NB4 (cell line): ENCODE measurements at regions not wholly inside any gene's neighbourhood (a gene's known extent, or its start where the extent isn't known, plus 50 kb on each side); places are given as distances from the start of the nearest gene placed in this dataset.

ENCODE experiments used
- DNase-seq: peaks from one replicate; pipeline ENCODE4 v3.0.0; 2010; ENCODE audit warnings: low read depth
- H3K4me3 ChIP-seq: one replicate; pipeline ENCODE4 v1.5.1; 2011; ENCODE audit warnings: mild to moderate bottlenecking, low read depth, low read length, moderate library complexity
- MYC ChIP-seq: IDR thresholded peaks from 2 replicates; pipeline ENCODE4 v1.6.1; 2011; ENCODE audit warnings: low read depth, low read length
- POLR2A ChIP-seq: IDR thresholded peaks from 2 replicates; pipeline ENCODE4 v1.6.1; 2011; ENCODE audit warnings: mild to moderate bottlenecking; ENCODE audit not compliant: insufficient read length; ENCODE audit errors: extremely low read depth
- TF ChIP-seq, protein P1 (sequence below): IDR thresholded peaks from 2 replicates; pipeline ENCODE4 v1.6.1; 2011; ENCODE audit warnings: low read depth, low read length
- TF ChIP-seq, protein P2 (sequence below): IDR thresholded peaks from one replicate; pipeline ENCODE4 v1.5.1; 2012; ENCODE audit warnings: low read depth, low read length

DNA sequence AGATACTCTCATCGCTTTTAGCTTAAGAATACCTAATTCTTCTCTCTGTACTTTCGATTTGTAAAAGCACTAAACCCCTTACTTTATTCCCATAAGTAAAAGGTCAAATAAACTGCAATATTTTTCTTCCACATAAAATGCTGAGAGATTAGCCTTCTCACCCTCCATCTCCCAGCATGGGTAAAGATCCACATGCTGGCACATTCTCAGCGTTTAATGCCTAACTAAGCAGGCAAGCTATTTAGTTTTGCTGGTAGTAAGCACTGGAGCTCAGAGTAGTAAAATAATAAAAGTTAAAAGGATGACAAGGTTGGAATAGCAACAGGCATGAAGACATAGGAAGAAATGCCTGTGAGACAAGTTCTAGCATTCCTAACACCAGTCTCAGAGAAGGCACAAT lies 65.9 kb upstream of the NEBL start:
- TF ChIP-seq MYC (no peak), POLR2A (no peak)
- TF ChIP-seq, protein P1, sequence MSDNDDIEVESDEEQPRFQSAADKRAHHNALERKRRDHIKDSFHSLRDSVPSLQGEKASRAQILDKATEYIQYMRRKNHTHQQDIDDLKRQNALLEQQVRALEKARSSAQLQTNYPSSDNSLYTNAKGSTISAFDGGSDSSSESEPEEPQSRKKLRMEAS, result no peak
- TF ChIP-seq, protein P2, sequence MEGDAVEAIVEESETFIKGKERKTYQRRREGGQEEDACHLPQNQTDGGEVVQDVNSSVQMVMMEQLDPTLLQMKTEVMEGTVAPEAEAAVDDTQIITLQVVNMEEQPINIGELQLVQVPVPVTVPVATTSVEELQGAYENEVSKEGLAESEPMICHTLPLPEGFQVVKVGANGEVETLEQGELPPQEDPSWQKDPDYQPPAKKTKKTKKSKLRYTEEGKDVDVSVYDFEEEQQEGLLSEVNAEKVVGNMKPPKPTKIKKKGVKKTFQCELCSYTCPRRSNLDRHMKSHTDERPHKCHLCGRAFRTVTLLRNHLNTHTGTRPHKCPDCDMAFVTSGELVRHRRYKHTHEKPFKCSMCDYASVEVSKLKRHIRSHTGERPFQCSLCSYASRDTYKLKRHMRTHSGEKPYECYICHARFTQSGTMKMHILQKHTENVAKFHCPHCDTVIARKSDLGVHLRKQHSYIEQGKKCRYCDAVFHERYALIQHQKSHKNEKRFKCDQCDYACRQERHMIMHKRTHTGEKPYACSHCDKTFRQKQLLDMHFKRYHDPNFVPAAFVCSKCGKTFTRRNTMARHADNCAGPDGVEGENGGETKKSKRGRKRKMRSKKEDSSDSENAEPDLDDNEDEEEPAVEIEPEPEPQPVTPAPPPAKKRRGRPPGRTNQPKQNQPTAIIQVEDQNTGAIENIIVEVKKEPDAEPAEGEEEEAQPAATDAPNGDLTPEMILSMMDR, result no peak

DNA sequence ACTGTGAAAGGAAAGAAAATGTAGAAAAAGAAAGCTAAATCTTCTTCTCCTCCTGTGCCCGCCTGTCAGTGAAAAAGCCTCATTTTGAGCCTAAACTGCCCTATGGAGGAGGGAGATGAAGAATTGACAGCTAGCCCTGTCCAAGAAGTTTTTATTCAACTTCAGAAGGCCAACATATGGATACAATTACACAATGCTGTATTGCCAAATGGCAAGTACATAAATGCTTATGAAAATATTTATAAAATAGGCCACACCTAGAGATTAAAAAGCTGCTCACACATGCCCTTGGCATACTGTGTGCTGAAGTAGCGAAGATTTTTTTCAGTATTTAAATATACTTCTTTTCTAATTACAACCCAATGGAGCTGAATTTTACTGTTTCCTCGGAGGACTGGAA lies 65.1 kb upstream of the NEBL start:
- H3K4me3 ChIP-seq, result no peak overlapping the region
- DNase-seq, result no peak
- TF ChIP-seq, protein P2, result no peak
- no peak for TF ChIP-seq POLR2A

More for the DNA sequence above, 65.9 kb upstream of the NEBL start:
- no peak for DNase-seq
- no peak overlapping the region for H3K4me3 ChIP-seq

DNA sequence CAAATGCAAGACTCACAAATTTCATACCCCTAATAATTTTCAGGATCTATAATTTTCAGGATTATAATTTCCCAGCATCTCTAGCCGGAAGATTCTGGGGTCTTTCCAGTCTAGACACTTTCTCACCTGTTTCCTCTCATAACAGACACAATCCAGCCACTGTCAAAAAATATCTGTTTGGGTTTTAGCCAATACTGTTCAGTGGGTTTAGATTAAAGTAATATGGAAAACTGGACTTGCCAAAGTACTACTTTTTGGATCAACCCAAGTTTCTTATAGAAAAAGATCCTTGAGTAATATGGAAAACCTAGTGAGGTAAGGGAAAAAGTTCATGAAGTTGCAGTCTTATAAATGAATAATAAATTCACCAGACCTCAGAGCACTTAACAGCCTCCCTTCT lies 62.1 kb upstream of the NEBL start:
- TF ChIP-seq, protein P1, result no peak
- no peak for TF ChIP-seq MYC
- TF ChIP-seq, protein P2, result no peak
- no peak for TF ChIP-seq POLR2A
- H3K4me3 ChIP-seq, result no peak overlapping the region
- DNase-seq, result no peak

DNA sequence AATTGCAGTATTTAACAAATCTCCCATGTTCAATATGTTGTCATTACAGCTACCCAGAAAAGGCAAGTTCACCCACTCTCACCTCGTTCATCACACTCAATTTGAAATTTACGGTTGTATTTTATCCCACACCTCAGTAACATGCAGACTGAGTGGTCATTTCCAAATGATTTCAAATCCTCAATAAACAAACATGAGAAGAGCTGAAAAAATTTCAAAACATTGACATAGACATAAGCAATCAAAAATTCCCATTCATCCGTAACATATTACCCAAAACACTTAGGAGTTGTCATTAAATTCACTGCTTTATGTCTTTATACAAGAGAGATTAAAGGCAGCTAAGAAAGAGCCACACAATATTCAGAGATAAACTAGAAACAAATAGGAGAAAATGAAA lies 61.7 kb upstream of the NEBL start:
- H3K4me3 ChIP-seq, result no peak overlapping the region
- TF ChIP-seq, protein P2, result no peak
- TF ChIP-seq, protein P1, result no peak
- TF ChIP-seq POLR2A, result no peak
- no peak for TF ChIP-seq MYC
- no peak for DNase-seq

DNA sequence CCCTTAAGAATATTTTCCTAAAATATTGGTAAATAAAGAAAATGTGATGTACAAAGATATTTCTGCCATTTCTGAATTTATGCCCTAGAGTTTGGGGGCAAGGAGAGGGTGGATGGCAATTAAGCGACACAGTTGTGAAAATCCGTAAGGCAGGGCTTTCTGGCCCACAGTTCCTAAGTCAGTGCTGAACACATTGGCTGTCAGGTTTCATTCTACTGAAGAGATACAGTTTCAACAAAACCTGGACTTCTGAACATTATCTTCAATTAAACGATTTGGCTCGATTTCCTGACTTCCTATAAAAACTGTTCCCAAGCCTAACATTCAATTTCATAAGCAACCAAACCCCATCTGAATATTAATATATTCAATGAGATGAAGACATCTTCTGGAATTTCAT lies 61.1 kb upstream of the NEBL start:
- H3K4me3 ChIP-seq, result no peak overlapping the region
- DNase-seq, result no peak
- TF ChIP-seq MYC, result no peak
- no peak for TF ChIP-seq POLR2A
- TF ChIP-seq, protein P2, result no peak
- TF ChIP-seq, protein P1, result no peak

DNA sequence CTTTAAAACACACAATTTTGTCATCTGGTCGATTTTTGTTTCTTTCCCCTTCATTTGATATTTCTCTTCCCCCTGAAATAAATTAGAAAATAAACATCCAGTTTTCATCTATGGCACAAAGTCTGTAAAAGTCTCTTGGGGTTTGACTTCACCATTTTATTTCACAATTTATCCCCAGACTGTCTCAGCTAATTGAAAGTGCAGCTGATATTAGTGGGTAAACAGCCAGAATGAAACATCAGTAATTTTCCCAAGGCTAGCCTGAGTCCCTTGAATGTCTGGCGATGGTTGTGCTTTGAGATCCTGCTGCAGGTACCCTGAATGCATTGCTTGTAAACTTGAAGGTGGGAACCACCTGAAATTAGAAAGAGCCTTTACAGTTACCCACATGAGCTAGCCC lies 60.6 kb upstream of the NEBL start:
- no peak for DNase-seq
- no peak for TF ChIP-seq MYC
- no peak for TF ChIP-seq POLR2A
- TF ChIP-seq, protein P2, result no peak
- TF ChIP-seq, protein P1, result no peak
- H3K4me3 ChIP-seq, result no peak overlapping the region
